Epithelial cell of esophagus (primary cell): ENCODE measurements at regions not wholly inside any gene's neighbourhood (a gene's known extent, or its start where the extent isn't known, plus 50 kb on each side); places are given as distances from the start of the nearest gene placed in this dataset.

Source experiments
- DNase-seq: peaks from one replicate; pipeline ENCODE4 v3.0.0; 2010; ENCODE audit warnings: low read depth
- H3K4me3 ChIP-seq: 2 replicates; pipeline ENCODE4 v1.5.1; 2011; ENCODE audit warnings: mild to moderate bottlenecking, low read length, control low read depth
- TF ChIP-seq, protein P1 (sequence below): IDR thresholded peaks from 2 replicates; pipeline ENCODE4 v1.5.1; 2011; ENCODE audit warnings: low read depth, mild to moderate bottlenecking, low read length, control low read depth, inconsistent platforms; ENCODE audit not compliant: insufficient read depth; ENCODE audit errors: missing control alignments

DNA sequence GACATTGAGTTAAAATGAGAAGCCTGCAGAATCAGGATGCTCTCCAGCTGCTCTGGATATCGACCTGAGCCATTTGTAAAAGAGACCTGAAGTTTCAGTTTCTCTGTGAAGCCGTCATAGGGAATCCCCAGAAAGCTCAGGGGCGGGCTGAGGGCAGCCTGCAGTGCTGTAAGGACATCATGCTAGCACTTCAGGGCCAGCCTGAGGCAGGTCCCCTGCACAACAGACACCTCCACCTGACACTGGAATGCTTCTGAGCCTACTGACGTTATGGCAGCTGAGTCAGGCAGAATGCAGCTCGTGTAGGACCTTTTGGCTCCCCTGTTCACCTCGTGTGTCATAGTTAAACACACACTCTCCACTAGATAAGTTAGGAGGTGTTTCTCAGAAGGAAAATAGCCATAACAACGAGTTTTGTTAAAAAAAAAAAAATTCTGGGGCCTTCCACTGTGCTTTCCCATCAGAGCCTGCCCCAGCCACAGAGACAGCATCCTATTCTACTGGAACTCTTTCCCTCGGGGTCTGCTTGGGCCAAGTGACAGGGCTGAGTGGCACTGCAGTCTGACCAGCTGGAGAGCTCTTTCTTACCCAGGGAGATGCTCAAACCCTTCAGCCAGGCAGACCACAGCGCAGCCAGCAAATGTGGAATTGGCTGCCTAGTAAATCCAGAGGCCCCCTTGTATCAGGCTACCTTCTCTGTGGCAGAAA, 354.9 kb downstream of the DIRAS2 start:
- H3K4me3 ChIP-seq, result no peak overlapping the region
- DNase-seq, result peak; percentile 22
- TF ChIP-seq, protein P1, sequence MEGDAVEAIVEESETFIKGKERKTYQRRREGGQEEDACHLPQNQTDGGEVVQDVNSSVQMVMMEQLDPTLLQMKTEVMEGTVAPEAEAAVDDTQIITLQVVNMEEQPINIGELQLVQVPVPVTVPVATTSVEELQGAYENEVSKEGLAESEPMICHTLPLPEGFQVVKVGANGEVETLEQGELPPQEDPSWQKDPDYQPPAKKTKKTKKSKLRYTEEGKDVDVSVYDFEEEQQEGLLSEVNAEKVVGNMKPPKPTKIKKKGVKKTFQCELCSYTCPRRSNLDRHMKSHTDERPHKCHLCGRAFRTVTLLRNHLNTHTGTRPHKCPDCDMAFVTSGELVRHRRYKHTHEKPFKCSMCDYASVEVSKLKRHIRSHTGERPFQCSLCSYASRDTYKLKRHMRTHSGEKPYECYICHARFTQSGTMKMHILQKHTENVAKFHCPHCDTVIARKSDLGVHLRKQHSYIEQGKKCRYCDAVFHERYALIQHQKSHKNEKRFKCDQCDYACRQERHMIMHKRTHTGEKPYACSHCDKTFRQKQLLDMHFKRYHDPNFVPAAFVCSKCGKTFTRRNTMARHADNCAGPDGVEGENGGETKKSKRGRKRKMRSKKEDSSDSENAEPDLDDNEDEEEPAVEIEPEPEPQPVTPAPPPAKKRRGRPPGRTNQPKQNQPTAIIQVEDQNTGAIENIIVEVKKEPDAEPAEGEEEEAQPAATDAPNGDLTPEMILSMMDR, result no peak

DNA sequence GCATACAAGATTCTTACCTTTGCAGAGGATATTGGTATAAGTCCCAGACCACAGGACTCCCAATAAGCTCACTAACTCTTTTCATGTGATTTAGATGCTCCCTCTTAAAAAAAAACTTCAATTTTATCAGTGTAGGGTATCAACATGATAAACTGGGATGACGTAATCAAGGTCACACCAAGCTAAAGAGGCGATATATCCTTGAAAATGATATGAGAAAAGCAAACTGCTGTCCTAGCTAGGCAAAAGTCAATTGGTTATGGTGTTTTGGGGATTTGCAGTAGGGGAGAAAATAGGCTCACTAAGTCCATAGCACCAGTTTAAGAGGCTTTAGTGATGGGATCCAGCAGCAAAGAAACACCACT, 354.4 kb downstream of the DIRAS2 start:
- DNase-seq, result no peak
- TF ChIP-seq, protein P1, result no peak
- no peak overlapping the region for H3K4me3 ChIP-seq

DNA sequence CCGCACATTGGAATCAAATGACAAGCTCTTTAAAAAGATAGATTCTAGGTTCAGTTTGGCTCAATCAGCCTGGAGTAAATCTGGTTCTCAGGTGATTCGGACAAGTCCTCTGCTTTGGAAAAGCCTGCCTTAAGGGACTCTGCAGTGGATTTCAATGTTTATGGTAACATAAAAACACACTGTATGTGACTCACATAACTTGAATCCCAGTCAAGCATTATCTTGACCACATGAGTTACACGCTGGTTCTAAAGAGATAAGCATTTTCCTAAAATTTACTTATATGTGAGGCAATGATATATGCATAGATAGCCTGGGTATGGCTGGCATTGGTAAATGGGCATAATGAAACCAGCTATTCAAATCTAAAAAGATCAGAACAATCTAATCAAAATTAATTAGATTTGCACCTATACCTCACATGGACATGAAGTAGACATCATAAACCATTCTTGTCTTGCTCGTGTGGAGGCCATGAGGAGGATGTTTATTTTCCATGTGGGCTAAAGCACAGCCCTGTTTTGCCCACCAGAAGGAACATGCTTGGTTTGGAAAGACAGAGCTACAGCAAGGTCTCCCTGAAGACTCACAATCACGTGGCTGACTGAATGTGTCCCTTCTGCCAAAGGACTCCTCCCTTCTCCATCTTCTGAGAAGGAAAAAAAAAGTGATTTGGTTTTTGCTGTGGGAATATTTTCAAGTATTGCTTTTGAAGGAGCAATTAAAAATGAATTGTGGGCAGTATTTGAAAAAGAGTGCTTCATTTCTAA, 351.7 kb downstream of the DIRAS2 start:
- TF ChIP-seq, protein P1, result no peak
- H3K4me3 ChIP-seq, result no peak overlapping the region
- no peak for DNase-seq

DNA sequence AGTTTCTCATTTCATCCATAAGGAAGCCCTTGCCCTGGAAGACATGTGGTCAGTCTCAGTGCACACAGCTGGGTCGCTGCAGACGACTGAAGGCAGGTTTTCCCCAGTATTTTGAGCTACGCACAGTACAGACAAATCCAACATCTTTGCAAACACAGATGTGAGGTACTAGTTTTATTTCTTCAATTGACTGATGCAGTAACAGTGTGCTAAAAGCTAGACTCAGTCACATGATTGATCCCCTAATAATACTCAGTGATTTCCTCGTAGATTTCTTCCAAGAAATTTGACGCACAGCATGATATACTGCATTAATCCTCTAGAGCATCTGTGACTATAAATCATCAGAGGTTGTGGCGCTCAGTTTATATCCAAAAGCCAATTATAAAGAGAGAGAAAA, 346.1 kb downstream of the DIRAS2 start:
- H3K4me3 ChIP-seq, result no peak overlapping the region
- TF ChIP-seq, protein P1, result no peak

DNA sequence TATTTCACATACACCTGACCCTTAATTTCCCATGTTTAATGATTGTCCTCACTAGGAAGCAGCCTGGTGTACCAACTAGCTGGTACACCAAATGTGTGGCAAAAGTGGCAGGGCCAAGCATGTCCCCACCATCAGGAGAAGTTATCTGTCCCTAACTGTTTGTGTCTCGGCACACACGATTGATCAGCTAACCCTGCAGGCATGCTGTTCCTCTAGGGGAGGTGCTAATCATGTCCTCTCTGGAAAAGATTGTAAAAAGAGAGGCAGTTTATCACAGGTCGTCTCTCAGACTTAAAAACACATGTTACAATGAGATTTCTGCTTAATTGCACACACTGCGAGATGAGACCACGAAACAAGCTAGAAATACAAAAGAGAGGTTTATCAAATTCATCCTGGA, 342.7 kb downstream of the DIRAS2 start:
- TF ChIP-seq, protein P1, result no peak
- H3K4me3 ChIP-seq, result no peak overlapping the region
- no peak for DNase-seq

More for the DNA sequence above, 346.1 kb downstream of the DIRAS2 start:
- no peak for DNase-seq

DNA sequence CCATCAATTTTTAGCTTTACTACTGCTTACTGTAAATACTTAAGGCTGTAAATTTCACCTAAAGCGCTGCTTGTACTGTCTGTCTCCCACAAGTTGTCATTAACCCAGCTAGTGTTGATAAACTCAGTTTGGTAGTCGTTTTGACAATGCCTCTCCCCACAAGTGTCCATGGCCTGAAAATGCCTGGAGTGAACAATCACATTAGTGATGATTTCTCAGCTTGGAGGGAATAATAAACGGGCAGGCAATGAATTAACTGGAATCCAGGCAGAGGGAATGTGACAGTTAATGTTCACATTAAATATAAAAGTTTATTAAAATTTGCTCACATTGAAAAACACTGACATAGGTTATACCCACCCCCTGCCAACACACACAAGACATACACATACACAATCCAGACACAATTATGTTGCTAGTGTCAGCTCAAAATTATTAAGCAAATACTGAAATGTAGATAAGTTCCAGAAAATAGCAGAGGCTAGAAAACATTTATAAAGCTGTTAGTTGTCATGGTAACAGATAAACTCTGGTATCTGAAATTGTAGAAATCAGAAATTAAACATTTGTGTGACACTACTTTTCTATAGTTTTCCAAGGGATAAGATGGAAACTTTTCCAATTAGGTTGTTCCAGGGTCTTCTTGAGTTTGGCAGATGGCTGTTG, 341.9 kb downstream of the DIRAS2 start:
- TF ChIP-seq, protein P1, result no peak

More for the DNA sequence above, 341.9 kb downstream of the DIRAS2 start:
- no peak for DNase-seq
- H3K4me3 ChIP-seq, result no peak overlapping the region
